ENCODE measurements at regions not wholly inside any gene's neighbourhood (a gene's known extent, or its start where the extent isn't known, plus 50 kb on each side); places are given as distances from the start of the nearest gene placed in this dataset.

DNA sequence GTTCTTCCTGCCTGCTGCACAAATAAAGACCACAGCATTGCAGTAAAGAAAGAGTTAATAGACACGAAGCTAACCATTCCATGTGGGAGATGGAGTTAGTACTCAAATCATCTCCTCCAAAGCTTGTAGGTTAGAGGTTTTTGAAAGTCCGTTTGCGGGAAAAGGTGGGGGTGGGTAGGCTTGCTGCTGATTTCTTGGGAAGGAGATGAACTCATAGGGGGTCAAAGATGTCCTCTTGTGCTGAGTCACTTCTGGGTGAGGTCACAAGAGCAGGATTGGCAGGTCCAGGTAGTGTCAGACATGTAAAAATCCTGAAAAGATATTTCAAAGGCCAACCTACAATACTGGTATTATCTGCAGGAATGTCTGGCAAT, 66.4 kb downstream of the PTHLH start:
- 67% methylated on average over 3 of the region's 3 CpGs for WGBS (ENCODE audit: insufficient coverage, insufficient replicate concordance, low lambda C conversion rate, missing lambda C conversion rate)
- Histone ChIP-seq H2AFZ (ENCODE audit: control insufficient read depth, low read depth, low read length) (no peak overlapping the region), H3K4me2 (ENCODE audit: control insufficient read depth, insufficient read depth) (no peak overlapping the region), H3K9ac (ENCODE audit: control insufficient read depth, insufficient read depth, low read length) (no peak overlapping the region), H3K79me2 (ENCODE audit: control insufficient read depth, insufficient read depth, low read length) (no peaks in the 10 kb centered on the region), H4K20me1 (ENCODE audit: control insufficient read depth, insufficient read depth) (no peaks in the 10 kb centered on the region), H3K9me3 (replicated peaks; ENCODE audit: control insufficient read depth, insufficient read depth, low read length) (no peaks in the 10 kb centered on the region; the same call in 2 of the 3 replicates), H3K4me1 (ENCODE audit: control insufficient read depth, insufficient read depth, low read length) (peaks cover 4% of the 10 kb centered on the region), H3K27me3 (replicated peaks in 1 of 2; ENCODE audit: control insufficient read depth in 2 of 2, insufficient read depth in 2 of 2, low read length in 1 of 2) (no peaks in the 10 kb centered on the region), H3K4me3 (no peak overlapping the region), H3K36me3 (ENCODE audit: control insufficient read depth in 2 of 2, insufficient read depth in 2 of 2, low read length in 1 of 2) (no peaks in the 10 kb centered on the region), H3K27ac (ENCODE audit: control insufficient read depth, insufficient read depth) (no peak overlapping the region)
- in situ Hi-C loops (cut with MboI), result no loop called here
- TF ChIP-seq NR2C2 (IDR thresholded peaks at IDR 0.05; ENCODE audit: borderline replicate concordance, control insufficient read depth, insufficient read length, low read depth) (no peak), RBBP5 (conservative IDR thresholded peaks at IDR 0.05) (no peak), HDAC6 (IDR thresholded peaks at IDR 0.05; ENCODE audit: unreplicated experiment) (no peak), BHLHE40 (IDR thresholded peaks at IDR 0.05; ENCODE audit: borderline replicate concordance in 1 of 2, low read depth in 2 of 2, low read length in 1 of 2) (no peak), RAD21 (IDR thresholded peaks at IDR 0.05; ENCODE audit: insufficient read depth, low read depth, low read length) (no peak), IKZF1 (conservative IDR thresholded peaks at IDR 0.05) (no peak)
- TF ChIP-seq, protein P1, sequence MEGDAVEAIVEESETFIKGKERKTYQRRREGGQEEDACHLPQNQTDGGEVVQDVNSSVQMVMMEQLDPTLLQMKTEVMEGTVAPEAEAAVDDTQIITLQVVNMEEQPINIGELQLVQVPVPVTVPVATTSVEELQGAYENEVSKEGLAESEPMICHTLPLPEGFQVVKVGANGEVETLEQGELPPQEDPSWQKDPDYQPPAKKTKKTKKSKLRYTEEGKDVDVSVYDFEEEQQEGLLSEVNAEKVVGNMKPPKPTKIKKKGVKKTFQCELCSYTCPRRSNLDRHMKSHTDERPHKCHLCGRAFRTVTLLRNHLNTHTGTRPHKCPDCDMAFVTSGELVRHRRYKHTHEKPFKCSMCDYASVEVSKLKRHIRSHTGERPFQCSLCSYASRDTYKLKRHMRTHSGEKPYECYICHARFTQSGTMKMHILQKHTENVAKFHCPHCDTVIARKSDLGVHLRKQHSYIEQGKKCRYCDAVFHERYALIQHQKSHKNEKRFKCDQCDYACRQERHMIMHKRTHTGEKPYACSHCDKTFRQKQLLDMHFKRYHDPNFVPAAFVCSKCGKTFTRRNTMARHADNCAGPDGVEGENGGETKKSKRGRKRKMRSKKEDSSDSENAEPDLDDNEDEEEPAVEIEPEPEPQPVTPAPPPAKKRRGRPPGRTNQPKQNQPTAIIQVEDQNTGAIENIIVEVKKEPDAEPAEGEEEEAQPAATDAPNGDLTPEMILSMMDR (IDR thresholded peaks at IDR 0.05 in 2 of 3, conservative IDR thresholded peaks at IDR 0.05 in 1 of 3; ENCODE audit: control insufficient read depth in 2 of 3, extremely low read depth in 1 of 3, insufficient read depth in 1 of 3, low read depth in 3 of 3, low read length in 3 of 3), result no peak
- TF ChIP-seq, protein P2, sequence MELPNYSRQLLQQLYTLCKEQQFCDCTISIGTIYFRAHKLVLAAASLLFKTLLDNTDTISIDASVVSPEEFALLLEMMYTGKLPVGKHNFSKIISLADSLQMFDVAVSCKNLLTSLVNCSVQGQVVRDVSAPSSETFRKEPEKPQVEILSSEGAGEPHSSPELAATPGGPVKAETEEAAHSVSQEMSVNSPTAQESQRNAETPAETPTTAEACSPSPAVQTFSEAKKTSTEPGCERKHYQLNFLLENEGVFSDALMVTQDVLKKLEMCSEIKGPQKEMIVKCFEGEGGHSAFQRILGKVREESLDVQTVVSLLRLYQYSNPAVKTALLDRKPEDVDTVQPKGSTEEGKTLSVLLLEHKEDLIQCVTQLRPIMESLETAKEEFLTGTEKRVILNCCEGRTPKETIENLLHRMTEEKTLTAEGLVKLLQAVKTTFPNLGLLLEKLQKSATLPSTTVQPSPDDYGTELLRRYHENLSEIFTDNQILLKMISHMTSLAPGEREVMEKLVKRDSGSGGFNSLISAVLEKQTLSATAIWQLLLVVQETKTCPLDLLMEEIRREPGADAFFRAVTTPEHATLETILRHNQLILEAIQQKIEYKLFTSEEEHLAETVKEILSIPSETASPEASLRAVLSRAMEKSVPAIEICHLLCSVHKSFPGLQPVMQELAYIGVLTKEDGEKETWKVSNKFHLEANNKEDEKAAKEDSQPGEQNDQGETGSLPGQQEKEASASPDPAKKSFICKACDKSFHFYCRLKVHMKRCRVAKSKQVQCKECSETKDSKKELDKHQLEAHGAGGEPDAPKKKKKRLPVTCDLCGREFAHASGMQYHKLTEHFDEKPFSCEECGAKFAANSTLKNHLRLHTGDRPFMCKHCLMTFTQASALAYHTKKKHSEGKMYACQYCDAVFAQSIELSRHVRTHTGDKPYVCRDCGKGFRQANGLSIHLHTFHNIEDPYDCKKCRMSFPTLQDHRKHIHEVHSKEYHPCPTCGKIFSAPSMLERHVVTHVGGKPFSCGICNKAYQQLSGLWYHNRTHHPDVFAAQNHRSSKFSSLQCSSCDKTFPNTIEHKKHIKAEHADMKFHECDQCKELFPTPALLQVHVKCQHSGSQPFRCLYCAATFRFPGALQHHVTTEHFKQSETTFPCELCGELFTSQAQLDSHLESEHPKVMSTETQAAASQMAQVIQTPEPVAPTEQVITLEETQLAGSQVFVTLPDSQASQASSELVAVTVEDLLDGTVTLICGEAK (IDR thresholded peaks at IDR 0.05; ENCODE audit: borderline replicate concordance), result no peak
- TF ChIP-seq, protein P3, sequence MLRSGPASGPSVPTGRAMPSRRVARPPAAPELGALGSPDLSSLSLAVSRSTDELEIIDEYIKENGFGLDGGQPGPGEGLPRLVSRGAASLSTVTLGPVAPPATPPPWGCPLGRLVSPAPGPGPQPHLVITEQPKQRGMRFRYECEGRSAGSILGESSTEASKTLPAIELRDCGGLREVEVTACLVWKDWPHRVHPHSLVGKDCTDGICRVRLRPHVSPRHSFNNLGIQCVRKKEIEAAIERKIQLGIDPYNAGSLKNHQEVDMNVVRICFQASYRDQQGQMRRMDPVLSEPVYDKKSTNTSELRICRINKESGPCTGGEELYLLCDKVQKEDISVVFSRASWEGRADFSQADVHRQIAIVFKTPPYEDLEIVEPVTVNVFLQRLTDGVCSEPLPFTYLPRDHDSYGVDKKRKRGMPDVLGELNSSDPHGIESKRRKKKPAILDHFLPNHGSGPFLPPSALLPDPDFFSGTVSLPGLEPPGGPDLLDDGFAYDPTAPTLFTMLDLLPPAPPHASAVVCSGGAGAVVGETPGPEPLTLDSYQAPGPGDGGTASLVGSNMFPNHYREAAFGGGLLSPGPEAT (IDR thresholded peaks at IDR 0.05; ENCODE audit: low read depth), result no peak
- CTCF ChIA-PET, result no interaction called here
- BruUV-seq (replicated peaks), result no TSS peak
- no peak for FAIRE-seq
- DNase-seq (ENCODE audit: low read depth, low spot score), result no peak
- POLR2A ChIA-PET, result no interaction called here
- intact Hi-C loops (cut with micrococcal nuclease; ENCODE audit: unreplicated experiment), result no loop called here
- SMC1A ChIA-PET (ENCODE audit: uncharacterized antibody, unreplicated experiment), result no interaction called here
- RAD21 ChIA-PET (ENCODE audit: unreplicated experiment), result no interaction called here
- no peak for ATAC-seq

All from GM12878 (cell line).